ENCODE measurements at regions not wholly inside any gene's neighbourhood (a gene's known extent, or its start where the extent isn't known, plus 50 kb on each side); places are given as distances from the start of the nearest gene placed in this dataset.

- no peaks in the 10 kb centered on the region for H3K79me2 ChIP-seq (ENCODE audit: control insufficient read depth in 1 of 2, insufficient read depth in 2 of 2, low read length in 2 of 2)
- H2BK5ac ChIP-seq (ENCODE audit: low read depth, low read length): no peak overlapping the region
- H2AFZ ChIP-seq (ENCODE audit: low read length): no peak overlapping the region
- peaks cover 3% of the 10 kb centered on the region; the same call in 1 of the 2 replicates for H3K23me2 ChIP-seq (ENCODE audit: low read depth, low read length)
- H4K5ac ChIP-seq (ENCODE audit: insufficient read length, low read depth, low read length): no peak overlapping the region
- no peak overlapping the region for H3K27ac ChIP-seq (ENCODE audit: low read depth, low read length)
- H3K14ac ChIP-seq (ENCODE audit: insufficient read length): no peak overlapping the region
- H4K8ac ChIP-seq (ENCODE audit: extremely low read depth, insufficient read depth, low read length): no peak overlapping the region
- H3K9me3 ChIP-seq (ENCODE audit: insufficient read depth in 2 of 2, low read depth in 1 of 2, low read length in 1 of 2): no peaks in the 10 kb centered on the region
- H3K9ac ChIP-seq (replicated peaks in 1 of 4; ENCODE audit: extremely low read depth in 1 of 4, low read depth in 3 of 4, low read length in 3 of 4): no peak overlapping the region
- no peak overlapping the region for H2BK15ac ChIP-seq (ENCODE audit: low read length)
- H3K4me2 ChIP-seq (ENCODE audit: insufficient read depth in 1 of 2, low read depth in 2 of 2, low read length in 2 of 2): peak overlapping the region; percentile 50 to 55; a peak in 1 of 4 replicates
- no peak overlapping the region for H2AK5ac ChIP-seq (ENCODE audit: low read depth, low read length)
- no peaks in the 10 kb centered on the region for H4K20me1 ChIP-seq (replicated peaks in 1 of 2; ENCODE audit: control insufficient read depth in 1 of 2, insufficient read depth in 2 of 2, low read length in 2 of 2)
- H3K27me3 ChIP-seq (replicated peaks in 1 of 4; ENCODE audit: control insufficient read depth in 3 of 4, extremely low read depth in 1 of 4, insufficient read depth in 3 of 4, low read length in 3 of 4): no peaks in the 10 kb centered on the region
- H3K56ac ChIP-seq (replicated peaks; ENCODE audit: insufficient read length, low read depth, low read length): no peak overlapping the region
- DNase-seq (ENCODE audit: low read depth in 1 of 2, low spot score in 2 of 2) (no peak), FAIRE-seq (no peak)
- H2BK20ac ChIP-seq (ENCODE audit: low read length): no peak overlapping the region
- H3K79me1 ChIP-seq (ENCODE audit: low read depth, low read length): no peaks in the 10 kb centered on the region
- ChIA-PET POLR2A (ENCODE audit: partially characterized antibody) (interaction anchor here (0.9 to 2.4 kb wide), 3 partner anchors 11 to 56 kb away, joined by 3 to 26 read pairs (median 3); partner anchors contain the start of gene POU2F1), CTCF (ENCODE audit: partially characterized antibody) (interaction anchor here (0.9 to 1.4 kb wide), 4 partner anchors 26 to 106 kb away, joined by 3 to 4 read pairs (median 4); no protein-coding TSS in a partner anchor)
- 80% methylated on average over 2 of the region's 2 CpGs; no CpG with 5 or more reads in 1 of the 2 experiments for WGBS, 2 experiments (ENCODE audit: extremely low coverage in 1 of 2, insufficient coverage in 1 of 2, insufficient read length in 1 of 2, insufficient replicate concordance in 2 of 2, low coverage in 1 of 2, low lambda C conversion rate in 2 of 2, missing lambda C conversion rate in 1 of 2)
- H3K23ac ChIP-seq (ENCODE audit: insufficient read length): no peak overlapping the region
- H3K4me3 ChIP-seq (ENCODE audit: extremely low read depth in 1 of 4, insufficient read depth in 2 of 4, low read depth in 3 of 4, low read length in 4 of 4): no peak overlapping the region
- H2BK120ac ChIP-seq (replicated peaks; ENCODE audit: low read depth, low read length): no peak overlapping the region
- no peak overlapping the region for H3K4ac ChIP-seq (replicated peaks; ENCODE audit: insufficient read length, low read depth, low read length)
- no peak overlapping the region for H4K91ac ChIP-seq (replicated peaks; ENCODE audit: insufficient read length, low read length)
- 0 out of 8 replicates have a peak, but pooled peaks cover 0 to 2% (median 0%) of the 10 kb centered on the region in 4 experiments for H3K36me3 ChIP-seq (ENCODE audit: control insufficient read depth in 2 of 4, insufficient read depth in 4 of 4, low read length in 3 of 4)
- peaks cover 6 to 28% (median 23%) of the 10 kb centered on the region in 4 experiments for H3K4me1 ChIP-seq (replicated peaks in 1 of 4; ENCODE audit: control insufficient read depth in 3 of 4, insufficient read depth in 4 of 4, low read length in 3 of 4)
- TF ChIP-seq EZH2 (IDR thresholded peaks at IDR 0.05; ENCODE audit: low read depth, low read length, severe bottlenecking): no peak
- TF ChIP-seq POLR2AphosphoS5 (IDR thresholded peaks at IDR 0.05; ENCODE audit: low read depth, low read length): no peak
- no peak for TF ChIP-seq HDAC6 (IDR thresholded peaks at IDR 0.05; ENCODE audit: low read depth, low read length)
- no peak for TF ChIP-seq POLR2A (IDR thresholded peaks at IDR 0.05; ENCODE audit: control extremely low read depth in 1 of 2, low read depth in 2 of 2, low read length in 2 of 2)
- TF ChIP-seq CEBPB (IDR thresholded peaks at IDR 0.05; ENCODE audit: low read depth, low read length): no peak
- no peak for TF ChIP-seq MAFK (IDR thresholded peaks at IDR 0.05; ENCODE audit: low read depth, low read length)
- TF ChIP-seq, protein P1, sequence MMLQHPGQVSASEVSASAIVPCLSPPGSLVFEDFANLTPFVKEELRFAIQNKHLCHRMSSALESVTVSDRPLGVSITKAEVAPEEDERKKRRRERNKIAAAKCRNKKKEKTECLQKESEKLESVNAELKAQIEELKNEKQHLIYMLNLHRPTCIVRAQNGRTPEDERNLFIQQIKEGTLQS (IDR thresholded peaks at IDR 0.05; ENCODE audit: insufficient read depth, low read depth, low read length): no peak
- no peak for TF ChIP-seq EGR1 (IDR thresholded peaks at IDR 0.05; ENCODE audit: borderline replicate concordance, low read depth, low read length)
- H2BK12ac ChIP-seq (ENCODE audit: low read depth, low read length): no peak overlapping the region
- no peak overlapping the region for H3K18ac ChIP-seq (ENCODE audit: extremely low read depth, low read length)
Measured at GRCh38 chr1:167165219-167165618, 55.5 kb upstream of the POU2F1 start.

Data from H1 (cell line).